Suprapubic skin (tissue), 4 donors: ENCODE measurements at regions not wholly inside any gene's neighbourhood (a gene's known extent, or its start where the extent isn't known, plus 50 kb on each side); places are given as distances from the start of the nearest gene placed in this dataset.

Experiments used
- DNase-seq, 2 donors: peaks; one replicate each; pipeline ENCODE4 v3.0.0-alpha.2; 2019; ENCODE audit warnings: low spot score in 2 of 2
- H3K27ac ChIP-seq: fragments of 200-600 bp; sonication (generic); one replicate; pipeline ENCODE4 v1.5.1; 2019
- H3K27me3 ChIP-seq: fragments of 200-600 bp; sonication (generic); one replicate; pipeline ENCODE4 v1.5.1; 2019
- H3K36me3 ChIP-seq: fragments of 200-600 bp; sonication (generic); one replicate; pipeline ENCODE4 v1.5.1; 2019
- H3K4me1 ChIP-seq: fragments of 200-600 bp; sonication (generic); one replicate; pipeline ENCODE4 v1.5.1; 2019
- H3K4me3 ChIP-seq: fragments of 200-600 bp; sonication (generic); one replicate; pipeline ENCODE4 v1.5.1; 2019; ENCODE audit warnings: mild to moderate bottlenecking
- H3K9me3 ChIP-seq: fragments of 200-600 bp; sonication (generic); one replicate; pipeline ENCODE4 v1.5.1; 2019
- EP300 ChIP-seq: sonication (generic); formaldehyde crosslinking; IDR thresholded peaks from one replicate; pipeline ENCODE4 v1.6.1; 2017; ENCODE audit warnings: antibody characterized with exemption
- POLR2A ChIP-seq, 2 donors: fragments of 450-650 bp; IDR thresholded peaks; one replicate each; pipeline ENCODE4 v1.6.1; 2017; ENCODE audit warnings: antibody characterized with exemption in 2 of 2, mild to moderate bottlenecking in 2 of 2, moderate library complexity in 2 of 2
- POLR2AphosphoS5 ChIP-seq, 3 donors: sonication (generic); formaldehyde crosslinking; IDR thresholded peaks; one replicate each; pipeline ENCODE4 v1.6.1; 2017; ENCODE audit warnings: antibody characterized with exemption in 3 of 3
- WGBS: methylation state at CpG from one replicate; pipeline ENCODE4 v1.1.5; 2018; 5-methylcytosine and 5-hydroxymethylcytosine counted together
- TF ChIP-seq, protein P1 (sequence below), 2 donors: fragments of 200-600 bp in 1 of 2; fragments of 450-650 bp in 1 of 2; sonication (generic) in 1 of 2; IDR thresholded peaks; one replicate each; pipeline ENCODE4 v1.5.1; 2016 to 2019; ENCODE audit warnings: antibody characterized with exemption in 2 of 2, mild to moderate bottlenecking in 1 of 2, moderate library complexity in 1 of 2

DNA sequence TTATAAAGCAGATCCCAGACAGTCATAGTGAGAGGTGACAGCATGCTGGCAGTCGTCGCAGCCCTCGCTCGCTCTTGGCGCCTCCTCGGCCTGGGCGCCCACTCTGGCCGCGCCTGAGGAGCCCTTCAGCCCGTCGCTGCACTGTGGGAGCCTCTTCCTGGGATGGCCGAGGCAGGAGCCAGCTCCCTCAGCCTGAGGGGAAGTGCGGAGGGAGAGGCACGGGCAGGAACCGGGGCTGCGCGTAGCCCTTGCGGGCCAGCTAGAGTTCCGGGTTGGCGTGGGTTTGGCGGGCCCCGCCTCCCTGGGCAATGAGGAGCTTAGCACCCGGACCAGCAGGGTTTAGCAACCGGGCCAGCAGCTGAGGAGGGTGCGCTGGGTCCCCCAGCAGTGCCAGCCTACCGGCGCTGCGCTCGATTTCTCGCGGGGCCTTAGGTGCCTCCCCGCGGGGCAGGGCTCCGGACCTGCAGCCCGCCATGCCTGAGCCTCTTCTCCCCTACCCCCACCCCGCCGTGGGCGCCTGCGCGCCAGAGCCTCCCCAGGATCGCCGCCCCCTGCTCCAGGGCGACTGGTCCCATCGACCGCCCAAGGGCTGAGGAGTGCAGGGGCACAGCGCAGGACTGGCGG, 451.2 kb upstream of the DCN start:
- WGBS = 98% methylated on average over 18 of the region's 47 CpGs
- TF ChIP-seq EP300 (no peak), POLR2AphosphoS5 (IDR thresholded peaks at IDR 0.05) (no peak), POLR2A (IDR thresholded peaks at IDR 0.05) (no peak)
- H3K4me1 ChIP-seq = no peaks in the 10 kb centered on the region

DNA sequence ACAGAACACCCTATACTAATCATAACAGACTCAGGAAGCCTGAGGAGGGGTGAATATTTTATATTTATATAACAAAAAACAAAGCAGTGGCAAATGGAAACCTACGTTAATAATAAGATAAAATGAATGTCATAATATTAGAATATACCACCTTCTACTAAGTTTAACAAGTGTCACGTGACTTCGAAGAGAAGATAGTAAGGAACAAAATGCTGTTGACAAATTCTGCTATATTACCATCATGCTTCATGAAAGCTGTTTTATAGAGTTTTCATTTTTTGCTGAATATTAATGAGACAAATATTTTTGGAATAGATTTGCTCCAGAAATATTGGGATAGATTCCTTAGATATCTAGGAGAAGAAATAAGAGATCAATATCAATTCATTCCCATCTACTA, 450.6 kb upstream of the DCN start:
- no peaks in the 10 kb centered on the region for H3K9me3 ChIP-seq
- H3K4me1 ChIP-seq = no peaks in the 10 kb centered on the region
- H3K36me3 ChIP-seq = no peaks in the 10 kb centered on the region
- H3K27ac ChIP-seq = no peak overlapping the region
- H3K4me3 ChIP-seq = no peak overlapping the region
- WGBS = 94% methylated on average over 3 of the region's 3 CpGs
- DNase-seq = no peak
- TF ChIP-seq, protein P1, sequence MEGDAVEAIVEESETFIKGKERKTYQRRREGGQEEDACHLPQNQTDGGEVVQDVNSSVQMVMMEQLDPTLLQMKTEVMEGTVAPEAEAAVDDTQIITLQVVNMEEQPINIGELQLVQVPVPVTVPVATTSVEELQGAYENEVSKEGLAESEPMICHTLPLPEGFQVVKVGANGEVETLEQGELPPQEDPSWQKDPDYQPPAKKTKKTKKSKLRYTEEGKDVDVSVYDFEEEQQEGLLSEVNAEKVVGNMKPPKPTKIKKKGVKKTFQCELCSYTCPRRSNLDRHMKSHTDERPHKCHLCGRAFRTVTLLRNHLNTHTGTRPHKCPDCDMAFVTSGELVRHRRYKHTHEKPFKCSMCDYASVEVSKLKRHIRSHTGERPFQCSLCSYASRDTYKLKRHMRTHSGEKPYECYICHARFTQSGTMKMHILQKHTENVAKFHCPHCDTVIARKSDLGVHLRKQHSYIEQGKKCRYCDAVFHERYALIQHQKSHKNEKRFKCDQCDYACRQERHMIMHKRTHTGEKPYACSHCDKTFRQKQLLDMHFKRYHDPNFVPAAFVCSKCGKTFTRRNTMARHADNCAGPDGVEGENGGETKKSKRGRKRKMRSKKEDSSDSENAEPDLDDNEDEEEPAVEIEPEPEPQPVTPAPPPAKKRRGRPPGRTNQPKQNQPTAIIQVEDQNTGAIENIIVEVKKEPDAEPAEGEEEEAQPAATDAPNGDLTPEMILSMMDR (IDR thresholded peaks at IDR 0.05) = no peak
- TF ChIP-seq POLR2A (IDR thresholded peaks at IDR 0.05) = no peak
- no peak for TF ChIP-seq POLR2AphosphoS5 (IDR thresholded peaks at IDR 0.05)
- TF ChIP-seq EP300 = no peak
- H3K27me3 ChIP-seq = no peaks in the 10 kb centered on the region

More for the DNA sequence above, 451.2 kb upstream of the DCN start:
- Histone ChIP-seq H3K27me3 (no peaks in the 10 kb centered on the region), H3K9me3 (no peaks in the 10 kb centered on the region), H3K36me3 (no peaks in the 10 kb centered on the region), H3K4me3 (no peak overlapping the region), H3K27ac (no peak overlapping the region)
- no peak for DNase-seq

DNA sequence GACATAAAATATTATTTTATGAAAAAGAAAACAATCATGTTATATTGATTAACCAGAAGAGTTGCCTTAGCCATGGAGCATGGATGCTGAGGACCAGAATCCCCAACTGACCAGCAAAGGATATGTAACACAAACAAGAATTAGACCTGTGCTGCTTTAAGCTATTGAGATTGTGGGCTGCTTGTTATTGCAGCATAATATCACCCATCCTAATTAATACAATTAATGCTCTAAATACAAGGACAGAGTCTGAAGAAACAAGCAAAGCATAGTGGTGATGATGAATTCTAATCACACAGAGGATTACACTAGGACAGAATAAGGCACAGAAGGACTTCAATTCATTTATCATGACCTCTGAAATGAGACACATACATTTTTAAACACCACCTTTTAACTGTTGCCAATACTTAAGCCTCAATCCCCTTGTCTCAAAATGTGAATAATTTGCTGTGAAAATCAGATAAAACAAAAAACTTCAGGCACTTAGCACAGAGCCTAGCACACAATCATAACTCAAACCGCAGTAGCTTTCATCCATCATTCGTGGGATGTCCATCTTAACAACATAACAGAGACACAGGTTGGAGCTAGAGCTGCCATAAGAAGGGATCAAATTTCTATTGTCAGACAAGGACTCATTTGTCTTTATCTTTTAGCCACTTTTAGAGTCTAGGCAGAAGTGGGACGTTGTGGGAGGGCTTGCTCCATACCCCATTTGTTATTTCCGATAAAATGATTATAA, 449.6 kb upstream of the DCN start:
- TF ChIP-seq, protein P1 (IDR thresholded peaks at IDR 0.05) = no peak
- no peak for TF ChIP-seq POLR2AphosphoS5 (IDR thresholded peaks at IDR 0.05)
- TF ChIP-seq POLR2A (IDR thresholded peaks at IDR 0.05) = no peak
- no peak for TF ChIP-seq EP300
- WGBS = 93% methylated on average over 4 of the region's 4 CpGs

DNA sequence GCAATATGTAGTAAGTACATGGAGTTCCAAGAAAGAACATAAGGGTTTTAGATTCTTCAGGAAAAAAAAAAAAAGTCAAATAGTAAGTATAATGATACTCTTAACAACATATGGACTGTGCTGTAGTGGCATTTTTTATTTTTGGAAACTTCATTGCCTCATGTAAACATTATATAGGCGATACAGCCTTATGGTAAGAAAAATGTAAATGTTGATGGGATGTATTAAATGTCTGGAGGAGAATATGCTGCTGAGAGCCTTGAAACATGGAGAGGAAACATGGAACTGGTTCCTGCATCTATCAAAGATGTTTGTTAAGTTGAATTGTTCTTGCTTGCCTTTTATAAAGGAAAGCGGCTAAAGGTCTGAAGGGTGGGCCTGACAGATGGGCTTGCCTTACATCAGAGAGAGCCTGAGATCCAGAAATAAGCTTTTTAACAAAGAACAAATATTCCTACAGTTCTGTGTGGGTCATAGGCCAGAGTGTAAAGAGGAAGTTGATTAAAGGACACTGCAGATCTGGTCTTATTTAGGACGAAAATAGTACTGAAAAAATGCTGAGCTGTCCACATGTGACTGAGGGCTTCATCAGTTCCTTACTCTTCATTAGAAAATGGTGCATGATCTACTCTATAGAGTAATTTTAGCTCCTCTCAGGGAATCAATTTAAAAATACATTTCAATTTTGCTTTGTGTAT, 448.1 kb upstream of the DCN start:
- Histone ChIP-seq H3K27me3 (no peaks in the 10 kb centered on the region), H3K27ac (no peak overlapping the region), H3K36me3 (no peaks in the 10 kb centered on the region), H3K4me3 (no peak overlapping the region), H3K9me3 (no peaks in the 10 kb centered on the region), H3K4me1 (no peaks in the 10 kb centered on the region)
- no peak for TF ChIP-seq EP300
- TF ChIP-seq POLR2AphosphoS5 (IDR thresholded peaks at IDR 0.05) = no peak
- TF ChIP-seq, protein P1 (IDR thresholded peaks at IDR 0.05) = no peak
- no peak for TF ChIP-seq POLR2A (IDR thresholded peaks at IDR 0.05)
- WGBS = 79% methylated on average over 3 of the region's 3 CpGs
- DNase-seq = no peak

More for the DNA sequence above, 449.6 kb upstream of the DCN start:
- H3K36me3 ChIP-seq = no peaks in the 10 kb centered on the region
- H3K9me3 ChIP-seq = no peaks in the 10 kb centered on the region
- no peaks in the 10 kb centered on the region for H3K27me3 ChIP-seq
- no peak overlapping the region for H3K27ac ChIP-seq
- no peak overlapping the region for H3K4me3 ChIP-seq
- no peak for DNase-seq
- no peaks in the 10 kb centered on the region for H3K4me1 ChIP-seq

DNA sequence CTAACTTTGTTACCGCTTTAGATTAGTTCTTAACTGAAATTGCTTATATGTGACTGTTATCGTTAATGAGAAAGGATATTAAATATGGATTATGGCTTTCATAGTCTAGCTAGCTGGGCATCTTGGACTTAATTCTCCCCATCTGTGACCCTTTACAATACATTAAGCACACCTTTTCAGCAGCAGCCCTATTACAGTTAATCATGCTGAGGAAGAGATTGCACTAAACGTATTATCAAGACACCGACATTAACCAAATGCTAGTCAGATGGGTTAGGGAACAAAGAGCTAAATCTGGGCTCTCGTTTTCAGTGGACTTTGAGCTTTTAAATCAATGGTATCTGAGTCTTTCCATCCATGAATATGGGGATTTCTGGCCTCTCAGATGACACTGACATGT, 447.5 kb upstream of the DCN start:
- TF ChIP-seq EP300 (no peak), POLR2A (IDR thresholded peaks at IDR 0.05) (no peak), POLR2AphosphoS5 (IDR thresholded peaks at IDR 0.05) (no peak)
- TF ChIP-seq, protein P1 (IDR thresholded peaks at IDR 0.05) = no peak
- 92% methylated on average over 5 of the region's 5 CpGs for WGBS

More for the DNA sequence above, 447.5 kb upstream of the DCN start:
- DNase-seq = no peak
- Histone ChIP-seq H3K27me3 (no peaks in the 10 kb centered on the region), H3K4me3 (no peak overlapping the region), H3K9me3 (no peaks in the 10 kb centered on the region), H3K36me3 (no peaks in the 10 kb centered on the region), H3K4me1 (no peaks in the 10 kb centered on the region), H3K27ac (no peak overlapping the region)
